Endothelial cell (in vitro differentiated cells): ENCODE measurements at regions not wholly inside any gene's neighbourhood (a gene's known extent, or its start where the extent isn't known, plus 50 kb on each side); places are given as distances from the start of the nearest gene placed in this dataset.

Source experiments
- DNase-seq: peaks from one replicate; pipeline ENCODE4 v3.0.0; 2021; ENCODE audit warnings: low spot score
- H3K27ac Mint-ChIP-seq: one replicate; pipeline ENCODE4 v1.8.0; 2021; ENCODE audit warnings: mixed read lengths, inconsistent platforms; ENCODE audit not compliant: unreplicated experiment
- H3K27me3 Mint-ChIP-seq: one replicate; pipeline ENCODE4 v1.8.0; 2021; ENCODE audit warnings: mild to moderate bottlenecking, moderate library complexity, mixed read lengths, inconsistent platforms; ENCODE audit not compliant: unreplicated experiment
- H3K36me3 Mint-ChIP-seq: one replicate; pipeline ENCODE4 v1.8.0; 2021; ENCODE audit warnings: mild to moderate bottlenecking, low read depth, mixed read lengths, inconsistent platforms; ENCODE audit not compliant: unreplicated experiment
- H3K4me1 Mint-ChIP-seq: one replicate; pipeline ENCODE4 v1.8.0; 2021; ENCODE audit warnings: mild to moderate bottlenecking, mixed read lengths, inconsistent platforms; ENCODE audit not compliant: unreplicated experiment
- H3K4me3 Mint-ChIP-seq: one replicate; pipeline ENCODE4 v1.8.0; 2021; ENCODE audit warnings: mild to moderate bottlenecking, mixed read lengths, inconsistent platforms; ENCODE audit not compliant: unreplicated experiment
- H3K9me3 Mint-ChIP-seq: one replicate; pipeline ENCODE4 v1.8.0; 2021; ENCODE audit warnings: mixed read lengths, inconsistent platforms; ENCODE audit not compliant: unreplicated experiment
- TF ChIP-seq, protein P1 (sequence below): fragments of 200-600 bp; sonication (generic); IDR thresholded peaks from one replicate; pipeline ENCODE4 v1.5.0; 2021; ENCODE audit warnings: antibody characterized with exemption; ENCODE audit not compliant: unreplicated experiment

- Mint-ChIP-seq H3K4me3 (no peak overlapping the region), H3K4me1 (peaks cover 8% of the 10 kb centered on the region), H3K36me3 (no peaks in the 10 kb centered on the region), H3K9me3 (no peaks in the 10 kb centered on the region), H3K27me3 (no peaks in the 10 kb centered on the region), H3K27ac (no peak overlapping the region)
- DNase-seq = no peak
- TF ChIP-seq, protein P1, sequence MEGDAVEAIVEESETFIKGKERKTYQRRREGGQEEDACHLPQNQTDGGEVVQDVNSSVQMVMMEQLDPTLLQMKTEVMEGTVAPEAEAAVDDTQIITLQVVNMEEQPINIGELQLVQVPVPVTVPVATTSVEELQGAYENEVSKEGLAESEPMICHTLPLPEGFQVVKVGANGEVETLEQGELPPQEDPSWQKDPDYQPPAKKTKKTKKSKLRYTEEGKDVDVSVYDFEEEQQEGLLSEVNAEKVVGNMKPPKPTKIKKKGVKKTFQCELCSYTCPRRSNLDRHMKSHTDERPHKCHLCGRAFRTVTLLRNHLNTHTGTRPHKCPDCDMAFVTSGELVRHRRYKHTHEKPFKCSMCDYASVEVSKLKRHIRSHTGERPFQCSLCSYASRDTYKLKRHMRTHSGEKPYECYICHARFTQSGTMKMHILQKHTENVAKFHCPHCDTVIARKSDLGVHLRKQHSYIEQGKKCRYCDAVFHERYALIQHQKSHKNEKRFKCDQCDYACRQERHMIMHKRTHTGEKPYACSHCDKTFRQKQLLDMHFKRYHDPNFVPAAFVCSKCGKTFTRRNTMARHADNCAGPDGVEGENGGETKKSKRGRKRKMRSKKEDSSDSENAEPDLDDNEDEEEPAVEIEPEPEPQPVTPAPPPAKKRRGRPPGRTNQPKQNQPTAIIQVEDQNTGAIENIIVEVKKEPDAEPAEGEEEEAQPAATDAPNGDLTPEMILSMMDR = no peak
Observed at GRCh38 chr21:20250337-20250736, 747.9 kb upstream of the NCAM2 start.

- no peak overlapping the region for H3K4me3 Mint-ChIP-seq
- H3K4me1 Mint-ChIP-seq = peaks cover 11% of the 10 kb centered on the region
- no peak overlapping the region for H3K27ac Mint-ChIP-seq
- no peaks in the 10 kb centered on the region for H3K27me3 Mint-ChIP-seq
- H3K36me3 Mint-ChIP-seq = no peaks in the 10 kb centered on the region
- TF ChIP-seq, protein P1 = no peak
- no peak for DNase-seq
- no peaks in the 10 kb centered on the region for H3K9me3 Mint-ChIP-seq
Observed at GRCh38 chr21:20253261-20253660, 744.9 kb upstream of the NCAM2 start.

- Mint-ChIP-seq H3K4me1 (peaks cover 20% of the 10 kb centered on the region), H3K9me3 (no peaks in the 10 kb centered on the region), H3K27me3 (no peaks in the 10 kb centered on the region), H3K36me3 (no peaks in the 10 kb centered on the region), H3K4me3 (no peak overlapping the region), H3K27ac (no peak overlapping the region)
- DNase-seq = no peak
- TF ChIP-seq, protein P1 = no peak
Observed at GRCh38 chr21:20254964-20255363, 743.2 kb upstream of the NCAM2 start.

GRCh38 chr21:20257052-20257740 lies 741.0 kb upstream of the NCAM2 start:
- TF ChIP-seq, protein P1 = no peak
- H3K27me3 Mint-ChIP-seq = no peaks in the 10 kb centered on the region
- no peak overlapping the region for H3K27ac Mint-ChIP-seq
- no peaks in the 10 kb centered on the region for H3K36me3 Mint-ChIP-seq
- DNase-seq = no peak
- no peak overlapping the region for H3K4me3 Mint-ChIP-seq
- peaks cover 20% of the 10 kb centered on the region for H3K4me1 Mint-ChIP-seq
- H3K9me3 Mint-ChIP-seq = no peaks in the 10 kb centered on the region

GRCh38 chr21:20258542-20258941 lies 739.7 kb upstream of the NCAM2 start:
- DNase-seq = no peak
- Mint-ChIP-seq H3K36me3 (no peaks in the 10 kb centered on the region), H3K4me3 (no peak overlapping the region), H3K9me3 (no peaks in the 10 kb centered on the region), H3K4me1 (peaks cover 12% of the 10 kb centered on the region), H3K27ac (no peak overlapping the region), H3K27me3 (no peaks in the 10 kb centered on the region)
- TF ChIP-seq, protein P1 = no peak
